Chondrocyte (in vitro differentiated cells): ENCODE measurements at regions not wholly inside any gene's neighbourhood (a gene's known extent, or its start where the extent isn't known, plus 50 kb on each side); places are given as distances from the start of the nearest gene placed in this dataset.

ENCODE experiments used
- DNase-seq: peaks from one replicate; pipeline ENCODE4 v3.0.0; 2021; ENCODE audit warnings: mixed read lengths, low spot score
- H3K27ac Mint-ChIP-seq: one replicate; pipeline ENCODE4 v1.8.0; 2021; ENCODE audit warnings: mild to moderate bottlenecking, moderate library complexity, mixed read lengths; ENCODE audit not compliant: unreplicated experiment
- H3K27me3 Mint-ChIP-seq: 2 replicates; pipeline ENCODE4 v1.8.0; 2021; ENCODE audit warnings: low read depth, mixed read lengths
- H3K36me3 Mint-ChIP-seq: 2 replicates; pipeline ENCODE4 v1.8.0; 2021; ENCODE audit warnings: low read depth, mixed read lengths
- H3K4me1 Mint-ChIP-seq: 2 replicates; pipeline ENCODE4 v1.8.0; 2021; ENCODE audit warnings: low read depth, mild to moderate bottlenecking, mixed read lengths
- H3K4me3 Mint-ChIP-seq: one replicate; pipeline ENCODE4 v1.8.0; 2021; ENCODE audit warnings: mild to moderate bottlenecking, moderate library complexity, mixed read lengths; ENCODE audit not compliant: unreplicated experiment
- H3K9me3 Mint-ChIP-seq: 2 replicates; pipeline ENCODE4 v1.8.0; 2021; ENCODE audit warnings: low read depth, mixed read lengths
- TF ChIP-seq, protein P1 (sequence below): fragments of 200-600 bp; sonication (generic); IDR thresholded peaks from 2 replicates; pipeline ENCODE4 v1.5.0; 2021; ENCODE audit warnings: antibody characterized with exemption, mild to moderate bottlenecking, moderate library complexity

DNA sequence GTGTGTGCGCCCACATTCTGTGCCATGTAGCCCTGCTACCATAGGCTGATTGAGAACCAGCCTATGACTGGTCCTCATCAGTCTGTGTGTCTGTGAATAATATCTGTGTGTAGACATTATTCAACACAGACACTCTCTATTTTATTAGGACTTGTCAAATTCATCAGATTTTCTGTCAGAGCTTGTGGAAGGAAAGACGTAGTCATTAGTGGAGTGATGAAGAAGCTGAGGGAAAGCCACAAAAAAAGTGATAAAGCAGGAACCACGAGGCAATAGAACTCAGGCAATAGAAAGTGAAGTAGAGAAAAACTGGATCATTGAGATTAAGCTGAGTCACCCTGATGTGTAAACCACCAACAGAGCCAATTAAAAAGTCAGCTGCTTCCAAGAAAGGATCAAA is 122.2 kb upstream of the MARCKS start:
- TF ChIP-seq, protein P1, sequence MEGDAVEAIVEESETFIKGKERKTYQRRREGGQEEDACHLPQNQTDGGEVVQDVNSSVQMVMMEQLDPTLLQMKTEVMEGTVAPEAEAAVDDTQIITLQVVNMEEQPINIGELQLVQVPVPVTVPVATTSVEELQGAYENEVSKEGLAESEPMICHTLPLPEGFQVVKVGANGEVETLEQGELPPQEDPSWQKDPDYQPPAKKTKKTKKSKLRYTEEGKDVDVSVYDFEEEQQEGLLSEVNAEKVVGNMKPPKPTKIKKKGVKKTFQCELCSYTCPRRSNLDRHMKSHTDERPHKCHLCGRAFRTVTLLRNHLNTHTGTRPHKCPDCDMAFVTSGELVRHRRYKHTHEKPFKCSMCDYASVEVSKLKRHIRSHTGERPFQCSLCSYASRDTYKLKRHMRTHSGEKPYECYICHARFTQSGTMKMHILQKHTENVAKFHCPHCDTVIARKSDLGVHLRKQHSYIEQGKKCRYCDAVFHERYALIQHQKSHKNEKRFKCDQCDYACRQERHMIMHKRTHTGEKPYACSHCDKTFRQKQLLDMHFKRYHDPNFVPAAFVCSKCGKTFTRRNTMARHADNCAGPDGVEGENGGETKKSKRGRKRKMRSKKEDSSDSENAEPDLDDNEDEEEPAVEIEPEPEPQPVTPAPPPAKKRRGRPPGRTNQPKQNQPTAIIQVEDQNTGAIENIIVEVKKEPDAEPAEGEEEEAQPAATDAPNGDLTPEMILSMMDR = no peak
- no peak overlapping the region for H3K27ac Mint-ChIP-seq
- H3K36me3 Mint-ChIP-seq = peaks cover 1% of the 10 kb centered on the region
- no peak overlapping the region for H3K4me3 Mint-ChIP-seq
- no peaks in the 10 kb centered on the region for H3K27me3 Mint-ChIP-seq
- H3K9me3 Mint-ChIP-seq = no peaks in the 10 kb centered on the region
- H3K4me1 Mint-ChIP-seq = peaks cover 27% of the 10 kb centered on the region
- no peak for DNase-seq

DNA sequence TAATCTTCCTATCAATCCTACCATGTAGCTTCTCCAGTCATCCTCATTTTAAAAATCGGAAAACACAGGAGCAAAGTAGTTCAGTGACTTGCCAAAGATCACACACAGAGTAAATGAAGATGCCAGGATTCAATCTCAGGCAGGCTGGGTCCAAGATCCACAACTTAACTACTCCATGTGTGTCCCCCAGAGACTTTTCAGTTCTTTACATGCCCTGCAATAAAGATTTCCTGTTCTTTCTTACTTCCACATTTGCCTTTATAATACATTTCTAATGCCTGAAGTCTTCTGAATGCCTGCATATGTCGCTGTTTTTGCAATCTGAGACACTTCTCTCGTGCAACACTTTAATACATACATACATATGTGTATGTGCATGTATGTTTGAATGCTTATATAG is 121.7 kb upstream of the MARCKS start:
- Mint-ChIP-seq H3K36me3 (peaks cover 1% of the 10 kb centered on the region), H3K27ac (no peak overlapping the region), H3K4me3 (no peak overlapping the region), H3K9me3 (no peaks in the 10 kb centered on the region), H3K27me3 (no peaks in the 10 kb centered on the region), H3K4me1 (peaks cover 27% of the 10 kb centered on the region)
- no peak for DNase-seq
- TF ChIP-seq, protein P1 = no peak

DNA sequence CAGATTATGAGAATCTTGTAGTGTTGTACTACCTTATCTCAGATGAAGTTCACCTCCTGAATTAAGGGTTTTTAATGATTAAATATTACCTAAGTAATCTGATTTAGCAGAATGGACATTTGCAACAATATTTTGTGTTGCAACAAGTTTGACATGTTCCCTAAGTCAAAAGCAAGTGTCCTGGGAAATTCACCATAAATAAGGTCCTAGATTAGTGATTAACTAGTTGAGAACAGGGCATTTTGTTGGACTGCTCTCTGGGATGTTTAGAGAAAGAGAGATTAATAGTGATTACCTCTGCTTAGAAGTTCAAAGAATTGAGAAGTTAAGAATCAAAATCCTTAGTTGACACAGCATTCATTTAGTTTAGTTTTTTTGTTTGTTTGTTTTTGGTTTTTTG is 120.2 kb upstream of the MARCKS start:
- no peaks in the 10 kb centered on the region for H3K27me3 Mint-ChIP-seq
- H3K4me3 Mint-ChIP-seq = no peak overlapping the region
- TF ChIP-seq, protein P1 = no peak
- DNase-seq = no peak
- no peaks in the 10 kb centered on the region for H3K9me3 Mint-ChIP-seq
- no peak overlapping the region for H3K27ac Mint-ChIP-seq
- H3K36me3 Mint-ChIP-seq = peaks cover 1% of the 10 kb centered on the region
- H3K4me1 Mint-ChIP-seq = peaks cover 22% of the 10 kb centered on the region

DNA sequence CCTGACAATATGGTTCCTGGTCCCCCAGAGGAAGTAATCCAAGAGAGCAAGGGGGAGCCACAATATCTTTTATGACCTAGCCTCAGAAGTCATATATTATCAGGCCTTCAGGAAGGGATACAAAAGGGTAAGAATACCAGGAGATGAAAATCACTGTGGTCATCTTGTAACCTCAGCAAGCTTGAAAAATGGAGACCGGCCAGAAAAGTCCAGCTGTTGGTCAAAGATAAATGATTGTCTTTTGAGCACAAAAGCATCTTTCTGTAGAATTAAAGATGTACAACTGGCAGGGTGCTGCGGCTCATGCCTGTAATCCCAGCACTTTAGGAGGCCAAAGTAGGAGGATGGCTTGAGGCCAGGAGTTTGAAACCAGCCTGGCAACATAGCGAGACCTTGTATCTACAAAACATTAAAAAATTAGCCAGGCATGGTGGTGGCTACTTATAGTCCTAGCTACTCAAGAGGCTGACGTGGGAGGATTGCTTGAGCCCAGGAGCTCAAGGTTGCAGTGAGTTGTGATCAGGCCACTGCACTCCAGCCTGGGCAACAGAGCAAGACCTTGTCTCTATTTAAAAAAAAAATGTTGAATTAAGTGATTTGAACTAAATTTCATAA is 118.0 kb upstream of the MARCKS start:
- Mint-ChIP-seq H3K4me3 (no peak overlapping the region), H3K27ac (no peak overlapping the region), H3K4me1 (peaks cover 9% of the 10 kb centered on the region), H3K27me3 (no peaks in the 10 kb centered on the region), H3K36me3 (peaks cover 1% of the 10 kb centered on the region), H3K9me3 (no peaks in the 10 kb centered on the region)
- no peak for DNase-seq
- TF ChIP-seq, protein P1 = no peak

DNA sequence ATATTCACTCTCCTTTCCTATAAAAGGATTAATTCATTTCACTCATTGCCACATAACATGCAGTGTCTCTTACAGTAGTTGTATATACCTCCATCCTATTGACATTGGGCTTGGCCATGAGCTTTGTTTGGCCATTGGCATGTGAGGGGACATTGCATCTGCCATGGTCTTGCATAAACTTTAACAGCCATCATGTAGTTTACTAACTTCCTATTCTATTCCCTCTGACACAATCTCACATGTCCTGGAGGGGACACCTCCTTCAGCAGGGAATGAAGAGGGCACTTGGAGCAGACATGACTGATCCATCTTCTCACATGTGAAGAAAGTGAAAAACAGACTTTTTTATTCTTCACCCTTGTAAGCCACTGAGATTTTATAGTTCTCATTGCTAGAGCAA is 115.5 kb upstream of the MARCKS start:
- Mint-ChIP-seq H3K27me3 (no peaks in the 10 kb centered on the region), H3K27ac (no peak overlapping the region), H3K4me3 (no peak overlapping the region), H3K36me3 (peaks cover 1% of the 10 kb centered on the region), H3K4me1 (no peaks in the 10 kb centered on the region), H3K9me3 (no peaks in the 10 kb centered on the region)
- no peak for DNase-seq
- TF ChIP-seq, protein P1 = no peak
